HK-2 (cell line): ENCODE measurements at regions not wholly inside any gene's neighbourhood (a gene's known extent, or its start where the extent isn't known, plus 50 kb on each side); places are given as distances from the start of the nearest gene placed in this dataset.
"Not testable (repeated sequence)": the region's sequence is repeated elsewhere in the genome, so short reads cannot be mapped to it uniquely, and the experiment has no call there.

Experiments
- DNase-seq: peaks from one replicate; pipeline ENCODE4 v3.0.0-alpha.2; 2018; ENCODE audit not compliant: unreplicated experiment

DNA sequence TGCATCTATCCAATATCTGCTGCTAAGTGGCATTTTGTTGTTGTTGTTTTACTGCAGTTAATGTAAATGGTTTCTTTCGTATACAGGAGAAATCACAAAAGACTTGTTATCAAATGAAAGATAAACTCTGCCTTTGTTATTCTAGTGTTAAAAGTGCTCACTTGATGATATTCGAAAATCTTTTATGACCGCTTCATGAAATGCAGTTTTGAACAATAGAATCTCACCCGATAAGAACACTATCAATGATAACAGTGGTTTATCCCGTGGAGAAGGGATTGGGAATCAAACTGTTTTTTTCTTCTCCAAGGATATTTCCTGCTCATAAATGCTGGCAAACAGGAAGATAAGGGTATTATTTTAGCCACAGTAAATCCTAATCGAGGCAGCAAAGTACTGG is 1366.3 kb downstream of the OLFM4 start:
- no peak for DNase-seq

DNA sequence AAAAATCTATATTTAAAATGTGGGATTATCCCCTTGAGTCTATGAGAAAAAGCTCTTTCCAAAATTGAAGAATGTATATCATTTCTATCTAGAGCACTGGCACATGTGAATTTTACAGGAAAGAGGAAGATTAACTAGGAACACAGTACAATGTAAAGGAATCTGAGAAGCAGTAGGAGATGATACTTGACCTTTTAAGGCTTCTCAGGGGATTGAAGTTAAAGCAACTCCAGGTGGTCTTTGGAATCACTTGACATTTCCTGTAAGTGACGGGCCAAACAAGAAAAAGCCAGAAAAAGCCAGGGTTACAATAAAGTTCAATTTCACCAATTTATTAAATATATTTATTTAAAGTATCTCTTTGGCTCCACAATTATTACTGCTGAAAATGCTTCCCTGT is 1373.9 kb downstream of the OLFM4 start:
- no peak for DNase-seq

GRCh38 chr13:54415753-54416366 is 1387.2 kb downstream of the OLFM4 start:
- no peak for DNase-seq

GRCh38 chr13:54422946-54423345 is 1394.3 kb downstream of the OLFM4 start:
- not testable (repeated sequence) for DNase-seq

- DNase-seq: no peak
Measured at GRCh38 chr13:54424344-54424743, 1395.7 kb downstream of the OLFM4 start.

DNA sequence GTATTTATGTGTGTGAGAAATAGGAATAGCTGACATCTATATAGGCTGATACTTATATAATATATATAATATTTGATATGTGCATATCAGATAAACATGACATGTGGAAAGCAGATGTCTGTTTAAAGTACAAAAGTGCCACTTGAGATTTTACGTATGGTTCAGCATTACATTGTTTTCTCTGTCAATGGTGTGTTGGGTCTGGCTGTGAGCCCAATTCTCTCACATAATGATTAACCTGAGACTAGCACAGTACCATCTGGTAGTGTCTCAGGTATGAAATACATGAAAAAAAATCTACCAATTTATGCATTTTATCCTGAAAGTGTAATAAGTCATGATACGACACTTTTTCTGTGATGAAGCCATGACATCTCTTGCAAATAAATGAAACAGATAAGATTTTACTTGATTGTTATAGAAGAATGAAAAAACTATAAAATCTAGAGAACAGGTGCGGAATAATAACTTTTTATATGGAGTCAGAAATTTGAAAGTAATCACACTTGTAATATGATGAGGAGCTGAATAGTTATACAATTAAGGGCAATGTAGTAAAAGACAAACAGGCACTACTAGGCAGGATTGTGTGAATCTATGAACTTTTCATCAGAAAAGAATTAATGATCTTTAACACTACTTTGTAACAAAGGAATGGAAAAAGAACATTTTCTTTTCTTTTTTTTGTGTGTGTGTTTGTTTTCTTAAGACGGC is 1405.0 kb downstream of the OLFM4 start:
- no peak for DNase-seq

- not testable (repeated sequence) for DNase-seq
Measured at GRCh38 chr13:54440853-54441400, 1412.3 kb downstream of the OLFM4 start.

- no peak for DNase-seq
Measured at GRCh38 chr13:54445453-54445852, 1416.8 kb downstream of the OLFM4 start.

DNA sequence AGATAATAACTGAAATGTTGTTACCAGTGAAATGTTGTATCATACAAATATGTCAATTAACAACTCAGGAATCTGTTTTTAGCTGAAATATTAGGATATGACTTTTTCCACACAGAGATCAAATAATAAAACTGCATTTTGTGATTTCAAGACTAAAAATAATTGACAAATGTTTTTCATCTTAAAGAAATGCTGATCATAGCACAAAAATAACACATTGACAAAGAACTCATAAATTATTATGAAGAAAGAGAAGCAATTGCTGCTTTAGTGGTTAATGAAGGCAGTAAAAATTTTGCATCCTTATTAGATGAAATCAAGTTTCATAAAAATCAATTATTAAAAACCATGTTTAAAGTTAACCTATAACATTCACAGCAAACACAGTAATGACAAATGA is 1417.3 kb downstream of the OLFM4 start:
- DNase-seq: no peak

GRCh38 chr13:54449922-54450321 is 1421.3 kb downstream of the OLFM4 start:
- no peak for DNase-seq

DNA sequence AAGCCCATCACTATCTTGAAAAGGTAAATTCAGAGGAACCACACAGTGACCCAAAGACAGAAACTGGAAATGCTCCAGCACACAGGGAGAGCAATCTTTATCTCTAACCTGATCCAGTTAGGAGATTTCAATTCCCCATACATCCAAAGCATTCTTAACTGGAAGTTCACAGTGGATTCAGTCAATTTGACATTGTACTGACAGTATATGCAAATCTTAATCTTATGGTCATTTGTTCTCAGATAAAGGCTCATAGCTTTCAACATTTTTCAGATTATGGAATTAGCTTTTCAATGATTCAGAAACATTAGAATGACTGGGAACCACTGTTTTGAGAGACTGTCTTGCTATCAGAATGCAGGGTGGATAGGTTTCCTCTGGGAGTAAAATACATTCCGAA is 1455.6 kb downstream of the OLFM4 start:
- DNase-seq: no peak

GRCh38 chr13:54486421-54487166 is 1458.0 kb downstream of the OLFM4 start:
- peak; percentile 0 for DNase-seq

DNA sequence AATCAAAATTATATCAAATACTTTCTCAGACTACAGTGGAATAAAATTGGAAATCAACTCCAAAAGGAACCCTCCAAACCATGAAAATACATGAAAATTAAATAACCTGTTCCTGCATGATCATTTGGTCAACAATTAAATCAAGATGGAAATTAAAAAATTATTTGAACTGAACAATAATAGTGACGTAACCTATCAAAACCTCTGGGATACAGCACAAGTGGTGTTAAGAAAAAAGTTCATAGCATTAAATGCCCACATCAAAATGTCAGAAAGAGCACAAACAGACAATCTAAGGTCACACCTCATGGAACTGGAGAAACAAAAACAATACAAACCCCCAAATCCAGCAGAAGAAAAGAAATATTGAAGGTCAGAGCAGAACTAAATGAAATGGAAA is 1460.7 kb downstream of the OLFM4 start:
- no peak for DNase-seq

DNA sequence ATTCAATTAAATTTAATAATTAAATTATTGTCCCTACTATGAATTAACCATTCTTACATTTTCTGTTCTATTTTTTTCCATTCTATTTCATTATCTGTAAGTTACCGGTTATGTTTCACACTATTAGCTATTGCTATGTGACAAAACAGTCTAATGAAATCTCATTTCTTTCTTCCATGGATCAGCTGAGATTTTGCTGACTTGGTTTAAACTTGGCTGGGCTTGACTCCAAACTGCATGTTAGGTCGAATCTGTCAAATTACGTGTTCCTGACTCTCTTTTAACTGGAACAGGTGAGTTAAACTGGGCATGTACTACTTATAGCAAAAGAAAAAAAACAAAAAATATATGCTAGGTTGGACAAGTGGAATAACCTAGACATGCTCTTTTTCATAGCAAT is 1464.4 kb downstream of the OLFM4 start:
- DNase-seq: no peak

DNA sequence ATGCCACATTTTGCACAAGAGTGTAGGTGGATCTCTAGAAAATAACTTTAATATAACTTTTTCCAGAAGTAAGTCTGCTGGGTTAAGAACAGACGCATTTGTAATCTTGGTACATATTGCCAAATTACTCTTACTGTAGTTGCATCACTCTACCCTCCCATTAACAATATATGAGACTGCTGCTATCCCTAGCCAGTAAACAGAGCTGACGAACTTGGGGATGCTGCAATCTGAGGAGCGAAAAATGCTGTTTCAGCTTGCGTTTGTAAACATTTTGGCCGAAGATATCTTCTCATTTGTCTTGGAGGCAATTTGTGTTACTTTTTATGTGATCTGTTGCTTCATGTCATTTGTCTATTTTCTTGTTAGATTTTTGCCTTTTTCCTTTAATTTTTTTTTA is 1482.8 kb downstream of the OLFM4 start:
- no peak for DNase-seq

GRCh38 chr13:54513254-54513653 is 1484.6 kb downstream of the OLFM4 start:
- DNase-seq: no peak

DNA sequence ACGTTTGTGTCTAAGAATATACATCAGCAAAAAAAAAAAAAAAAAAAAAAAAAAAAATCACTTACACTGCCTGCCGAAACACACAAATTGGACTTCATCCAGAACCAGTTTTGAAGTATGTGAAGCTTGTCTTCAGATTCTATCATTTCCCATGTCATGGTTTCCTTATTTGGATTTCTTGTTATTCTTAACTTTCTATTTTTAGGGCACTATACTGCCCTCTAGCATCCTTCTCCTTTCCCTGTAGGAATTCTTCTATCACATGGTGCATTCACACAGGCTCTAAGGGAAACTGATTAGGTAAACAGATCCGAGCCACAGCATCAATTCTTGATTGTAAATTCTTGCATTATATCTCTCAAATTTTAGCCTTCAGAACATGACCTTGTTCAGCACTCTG is 1507.5 kb downstream of the OLFM4 start:
- DNase-seq: no peak

GRCh38 chr13:54563286-54563685 is 1534.7 kb downstream of the OLFM4 start:
- DNase-seq: no peak

DNA sequence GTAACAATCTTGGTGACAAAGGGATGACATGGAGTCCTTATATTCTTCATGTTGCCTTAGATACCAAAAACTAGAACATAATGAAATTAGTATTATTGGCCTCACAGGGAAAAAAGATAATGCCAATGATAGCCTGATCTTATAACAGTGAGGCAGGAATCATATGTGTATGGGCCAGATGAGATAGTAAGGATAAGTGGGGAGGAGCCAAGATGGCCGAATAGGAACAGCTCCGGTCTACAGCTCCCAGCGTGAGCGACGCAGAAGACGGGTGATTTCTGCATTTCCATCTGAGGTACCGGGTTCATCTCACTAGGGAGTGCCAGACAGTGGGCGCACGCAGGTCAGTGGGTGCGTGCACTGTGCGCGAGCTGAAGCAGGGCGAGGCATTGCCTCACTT is 1543.4 kb downstream of the OLFM4 start:
- not testable (repeated sequence) for DNase-seq

DNA sequence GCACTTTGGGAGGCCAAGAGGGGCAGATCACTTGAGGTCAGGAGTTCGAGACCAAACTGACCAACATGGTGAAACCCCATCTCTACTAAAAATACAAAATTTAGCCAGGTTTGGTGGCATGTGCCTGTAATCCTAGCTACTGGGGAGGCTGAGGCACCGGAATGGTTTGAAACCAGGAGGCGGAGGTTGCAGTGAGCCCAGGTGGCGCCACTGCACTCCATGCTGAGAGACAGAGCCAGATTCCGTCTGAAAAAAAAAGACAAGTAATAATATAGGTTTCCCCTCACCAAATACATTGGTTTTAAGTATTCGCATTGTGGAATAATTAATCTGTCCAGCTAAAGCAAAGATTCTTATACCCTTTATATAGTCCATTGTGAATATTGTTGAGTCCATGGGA is 1544.6 kb downstream of the OLFM4 start:
- DNase-seq: no peak

GRCh38 chr13:54574791-54575190 is 1546.2 kb downstream of the OLFM4 start:
- DNase-seq: no peak

DNA sequence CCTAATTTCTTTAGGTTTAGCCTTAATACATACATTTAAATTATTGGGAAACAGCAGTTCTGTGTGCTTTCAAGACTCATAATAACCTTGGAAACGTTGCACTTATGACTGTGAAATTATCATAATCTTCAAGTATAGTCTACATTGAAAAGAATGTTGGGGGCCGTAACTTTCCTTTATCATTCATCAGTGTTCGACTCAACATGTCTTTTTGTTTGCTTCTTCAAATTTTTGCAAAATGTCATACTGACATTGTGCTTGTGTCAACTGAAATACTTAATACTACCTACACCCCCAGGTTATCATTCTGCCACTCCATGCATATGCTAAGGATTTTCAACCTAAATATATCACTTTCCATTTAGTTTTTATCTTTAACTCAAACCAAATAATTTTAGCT is 1562.9 kb downstream of the OLFM4 start:
- no peak for DNase-seq

GRCh38 chr13:54592201-54592600 is 1563.6 kb downstream of the OLFM4 start:
- no peak for DNase-seq
